ENCODE measurements at regions not wholly inside any gene's neighbourhood (a gene's known extent, or its start where the extent isn't known, plus 50 kb on each side); places are given as distances from the start of the nearest gene placed in this dataset.
"Not testable (repeated sequence)": the region's sequence is repeated elsewhere in the genome, so short reads cannot be mapped to it uniquely, and the experiment has no call there.

DNA sequence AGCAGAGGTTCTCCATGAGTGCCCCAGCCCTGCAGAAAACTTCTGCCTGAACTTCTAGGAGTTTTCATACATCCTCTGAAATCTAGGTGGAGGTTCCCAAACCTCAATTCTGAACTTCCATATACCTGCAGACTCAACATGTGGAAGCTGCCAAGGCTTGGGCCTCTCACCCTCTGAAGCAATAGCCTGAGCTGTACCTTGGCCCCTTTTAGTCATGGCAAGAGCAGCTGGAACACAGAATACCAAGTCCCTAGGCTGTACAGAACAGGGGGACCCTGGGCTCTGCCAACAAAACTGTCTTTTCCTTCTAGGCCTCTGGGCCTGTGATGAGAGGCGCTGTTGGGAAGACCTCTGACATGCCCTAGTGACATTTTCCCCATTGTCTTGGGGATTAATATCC is 494.3 kb upstream of the FOXG1 start:
- intact Hi-C loops (cut with DNase I) = no loop called here
- DNase-seq (no peak), ATAC-seq (ENCODE audit: poor library complexity) (no peak)

DNA sequence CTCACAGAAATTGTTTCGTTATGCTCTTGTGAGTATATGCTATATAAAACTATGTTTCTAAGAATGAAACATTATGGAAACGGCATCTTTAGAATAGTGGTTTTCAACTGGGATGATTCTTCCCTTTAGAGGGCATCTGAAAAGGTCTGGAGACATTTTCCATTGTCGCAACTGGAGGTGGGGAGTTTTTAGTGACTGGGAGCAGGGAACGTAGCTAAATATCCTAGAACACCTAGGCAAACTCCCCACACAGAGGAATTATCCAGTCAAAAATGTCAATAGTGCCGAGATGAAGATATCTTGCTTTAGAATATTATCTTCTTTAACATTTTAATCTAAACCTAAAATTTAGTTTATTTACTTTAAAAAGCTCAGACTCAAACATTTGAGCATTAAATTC is 486.1 kb upstream of the FOXG1 start:
- intact Hi-C loops (cut with DNase I) = no loop called here
- DNase-seq = no peak
- ATAC-seq (ENCODE audit: poor library complexity) = no peak

DNA sequence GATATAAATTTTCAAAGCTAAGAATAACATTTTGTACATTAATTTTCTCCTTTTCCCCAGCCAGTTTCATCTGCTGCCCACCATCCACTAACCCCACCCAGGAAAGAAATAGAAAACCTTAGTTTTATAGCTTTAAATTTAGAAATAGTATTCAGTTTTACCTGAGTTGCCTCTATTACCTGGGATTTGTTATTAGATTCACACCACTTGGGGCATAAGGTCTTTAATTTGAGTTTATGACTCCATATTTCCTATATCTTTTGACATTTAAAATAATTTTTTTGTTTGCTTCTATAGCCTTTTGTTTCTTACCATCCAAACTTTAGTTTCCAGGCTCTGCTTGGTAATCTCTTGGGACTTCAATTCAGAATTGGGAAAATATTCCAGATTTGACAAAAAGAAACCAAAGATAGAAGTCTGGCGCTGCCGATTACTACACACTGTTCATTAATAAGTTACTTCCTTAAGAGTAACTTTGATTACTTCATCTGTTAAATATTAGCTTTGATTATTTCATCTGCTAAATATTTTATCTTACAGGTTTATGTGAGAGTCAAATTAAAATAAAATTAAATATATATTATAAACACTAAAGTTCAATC is 485.5 kb upstream of the FOXG1 start:
- ATAC-seq (ENCODE audit: poor library complexity) = no peak

DNA sequence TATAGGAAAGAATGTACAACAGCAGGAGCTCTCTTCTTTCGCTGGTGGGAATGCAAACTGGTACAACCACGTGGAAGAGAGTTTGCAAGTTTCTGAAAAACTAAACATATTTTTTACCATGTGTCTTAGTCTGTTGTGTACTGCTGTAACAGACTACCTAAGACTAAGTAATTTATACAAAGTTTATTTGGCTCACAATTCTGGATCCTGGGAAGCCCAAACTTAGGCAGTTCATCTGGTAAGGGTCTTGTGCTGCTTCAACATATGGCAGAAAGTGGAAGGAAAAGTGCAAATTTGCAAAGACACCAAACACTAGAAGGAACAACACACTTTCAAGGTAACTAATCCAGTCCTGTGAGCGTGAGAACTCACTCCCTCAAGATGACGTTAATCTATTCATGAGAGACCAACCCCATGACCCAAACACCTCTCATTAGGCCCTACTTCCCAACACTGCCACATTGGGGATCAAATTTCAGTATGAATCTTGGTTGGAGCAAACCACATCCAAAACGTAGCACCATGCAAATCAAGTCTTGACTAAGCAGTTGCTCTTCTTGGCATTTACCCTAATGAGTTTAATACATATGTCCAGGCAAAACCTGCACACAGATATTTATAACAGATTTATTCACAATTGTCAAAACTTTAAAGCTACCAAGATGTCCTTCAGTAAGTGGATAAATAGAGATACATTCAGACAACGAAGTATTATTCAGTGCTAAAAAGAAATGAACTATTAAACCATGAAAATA is 481.9 kb upstream of the FOXG1 start:
- no peak for ATAC-seq (ENCODE audit: poor library complexity)
- DNase-seq = no peak
- intact Hi-C loops (cut with DNase I) = no loop called here

More for the DNA sequence above, 485.5 kb upstream of the FOXG1 start:
- intact Hi-C loops (cut with DNase I) = no loop called here
- no peak for DNase-seq

DNA sequence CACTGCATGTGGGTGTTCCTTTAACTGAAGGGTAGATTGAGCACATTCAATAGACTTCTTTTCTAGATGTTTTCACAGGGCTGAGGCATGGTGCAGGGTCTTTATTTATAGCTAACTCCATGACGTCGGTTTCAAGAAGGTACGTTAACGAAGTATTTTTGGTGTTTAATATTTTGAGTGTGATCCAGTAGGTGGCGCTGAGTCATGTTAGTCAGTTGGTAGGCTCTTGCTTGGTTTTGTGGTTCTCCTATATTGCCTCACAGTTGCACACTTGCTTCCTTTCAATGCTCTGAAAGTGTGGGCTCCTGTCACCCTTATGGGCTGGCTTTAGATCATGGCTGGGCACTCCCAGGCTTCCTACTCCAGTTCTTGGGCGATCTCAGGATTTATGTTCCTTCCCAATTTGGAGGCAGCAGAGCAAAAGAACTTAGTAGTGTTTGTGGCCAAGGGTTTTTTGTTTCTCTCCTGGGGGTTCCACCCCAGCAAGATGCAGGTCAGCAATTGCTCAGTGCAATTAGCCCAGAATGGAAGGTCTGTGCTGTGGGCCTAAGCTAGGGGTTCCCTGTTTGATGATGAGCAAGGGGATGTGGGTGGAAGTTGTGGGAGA is 471.6 kb upstream of the FOXG1 start:
- no peak for DNase-seq
- intact Hi-C loops (cut with DNase I) = no loop called here
- no peak for ATAC-seq (ENCODE audit: poor library complexity)

DNA sequence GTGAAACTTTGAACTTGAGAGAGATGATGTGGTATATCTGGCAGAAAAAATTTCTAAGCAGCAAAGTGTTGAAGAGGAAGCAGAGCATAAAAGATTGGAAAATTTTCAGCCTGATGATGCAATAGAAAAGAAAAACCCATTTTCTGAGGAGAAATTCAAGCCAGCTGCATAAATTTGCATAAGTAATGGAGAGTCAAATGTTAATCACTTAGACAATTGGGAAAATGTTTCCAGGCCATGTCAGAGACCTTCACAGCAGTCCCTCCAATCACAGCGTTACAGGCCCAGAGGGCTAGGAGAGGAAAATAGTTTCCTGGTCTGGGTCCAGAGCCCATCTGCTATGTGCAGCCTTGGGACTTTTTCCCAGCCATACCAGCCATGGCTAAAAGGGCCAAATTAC is 469.0 kb upstream of the FOXG1 start:
- intact Hi-C loops (cut with DNase I) = no loop called here
- ATAC-seq (ENCODE audit: poor library complexity) = no peak
- DNase-seq = no peak

- DNase-seq = no peak
- intact Hi-C loops (cut with DNase I) = no loop called here
- ATAC-seq (ENCODE audit: poor library complexity) = no peak
Measured at GRCh38 chr14:28298156-28298555, 468.4 kb upstream of the FOXG1 start.

GRCh38 chr14:28299227-28299626 is 467.4 kb upstream of the FOXG1 start:
- ATAC-seq (ENCODE audit: poor library complexity) = no peak
- no peak for DNase-seq

DNA sequence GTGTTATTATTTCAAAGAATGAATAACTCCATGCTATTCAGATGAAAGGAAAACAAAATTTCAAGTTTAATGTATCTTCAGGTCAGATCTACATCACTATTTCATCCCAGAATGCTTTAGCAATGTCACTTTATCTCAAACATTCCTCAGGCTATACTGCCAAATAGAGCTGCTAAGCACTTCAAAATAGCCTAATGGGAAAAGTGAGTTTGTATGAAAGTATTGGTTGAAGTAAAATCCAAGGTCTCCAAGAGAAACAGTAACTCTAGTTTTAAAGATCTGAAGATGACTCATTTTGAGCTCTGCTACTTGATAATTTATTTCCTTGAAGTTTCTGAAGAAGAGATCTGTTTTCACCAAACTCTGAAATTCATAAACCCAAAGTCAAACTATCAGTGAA is 466.2 kb upstream of the FOXG1 start:
- intact Hi-C loops (cut with DNase I) = no loop called here
- DNase-seq (no peak), ATAC-seq (ENCODE audit: poor library complexity) (no peak)

More at GRCh38 chr14:28299227-28299626, 467.4 kb upstream of the FOXG1 start:
- intact Hi-C loops (cut with DNase I) = no loop called here

DNA sequence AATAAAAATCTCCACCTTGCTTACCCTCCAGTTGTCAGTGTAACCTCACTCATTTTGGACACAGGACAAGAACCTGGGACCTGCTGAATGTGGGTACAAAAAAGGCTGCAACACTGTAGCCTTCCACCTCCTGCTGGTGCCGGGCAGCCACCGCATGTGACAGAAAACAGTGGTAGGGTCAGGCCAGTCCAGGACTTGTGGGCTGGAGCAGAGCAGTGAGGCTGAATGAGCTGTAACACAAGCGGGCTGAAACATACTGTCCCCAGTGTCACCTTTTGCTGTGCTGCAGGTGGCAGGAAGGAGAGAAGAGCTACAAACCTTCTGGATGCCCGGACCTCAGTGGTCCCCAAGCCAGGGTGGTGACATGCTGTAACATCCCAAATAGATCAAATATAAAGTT is 465.4 kb upstream of the FOXG1 start:
- ATAC-seq (ENCODE audit: poor library complexity) (no peak), DNase-seq (no peak)
- intact Hi-C loops (cut with DNase I) = no loop called here

- DNase-seq (no peak), ATAC-seq (ENCODE audit: poor library complexity) (no peak)
- intact Hi-C loops (cut with DNase I) = no loop called here
Measured at GRCh38 chr14:28303248-28303647, 463.3 kb upstream of the FOXG1 start.

- intact Hi-C loops (cut with DNase I) = no loop called here
- ATAC-seq (ENCODE audit: poor library complexity) = no peak
- DNase-seq = no peak
Measured at GRCh38 chr14:28305938-28306337, 460.6 kb upstream of the FOXG1 start.

GRCh38 chr14:28307506-28307905 is 459.1 kb upstream of the FOXG1 start:
- intact Hi-C loops (cut with DNase I) = no loop called here
- DNase-seq (no peak), ATAC-seq (ENCODE audit: poor library complexity) (no peak)

- intact Hi-C loops (cut with DNase I) = no loop called here
- no peak for DNase-seq
- no peak for ATAC-seq (ENCODE audit: poor library complexity)
Measured at GRCh38 chr14:28308734-28309133, 457.9 kb upstream of the FOXG1 start.

DNA sequence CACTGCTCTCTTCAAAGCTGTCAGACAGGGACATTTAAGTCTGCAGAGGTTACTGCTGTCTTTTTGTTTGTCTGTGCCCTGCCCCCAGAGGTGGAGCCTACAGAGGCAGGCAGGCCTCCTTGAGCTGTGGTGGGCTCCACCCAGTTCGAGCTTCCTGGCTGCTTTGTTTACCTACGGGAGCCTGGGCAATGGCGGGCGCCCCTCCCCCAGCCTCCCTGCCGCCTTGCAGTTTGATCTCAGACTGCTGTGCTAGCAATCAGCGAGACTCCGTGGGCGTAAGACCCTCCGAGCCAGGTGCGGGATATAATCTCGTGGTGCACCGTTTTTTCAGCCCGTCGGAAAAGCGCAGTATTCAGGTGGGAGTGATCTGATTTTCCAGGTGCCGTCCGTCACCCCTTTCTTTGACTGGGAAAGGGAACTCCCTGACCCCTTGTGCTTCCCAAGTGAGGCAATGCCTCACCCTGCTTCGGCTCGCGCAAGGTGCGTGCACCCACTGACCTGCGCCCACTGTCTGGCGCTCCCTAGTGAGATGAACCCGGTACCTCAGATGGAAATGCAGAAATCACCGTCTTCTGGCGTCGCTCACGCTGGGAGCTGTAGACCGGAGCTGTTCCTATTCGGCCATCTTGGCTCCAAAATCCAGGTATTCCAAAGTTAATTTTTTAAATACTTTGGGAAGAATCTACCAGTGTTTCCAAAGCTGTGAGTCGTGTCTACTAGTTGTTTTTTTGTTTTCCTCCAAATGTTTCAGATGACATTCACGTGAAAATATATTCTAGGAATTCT is 448.5 kb upstream of the FOXG1 start:
- DNase-seq; ATAC-seq (ENCODE audit: poor library complexity); intact Hi-C loops (cut with DNase I): not testable (repeated sequence)

DNA sequence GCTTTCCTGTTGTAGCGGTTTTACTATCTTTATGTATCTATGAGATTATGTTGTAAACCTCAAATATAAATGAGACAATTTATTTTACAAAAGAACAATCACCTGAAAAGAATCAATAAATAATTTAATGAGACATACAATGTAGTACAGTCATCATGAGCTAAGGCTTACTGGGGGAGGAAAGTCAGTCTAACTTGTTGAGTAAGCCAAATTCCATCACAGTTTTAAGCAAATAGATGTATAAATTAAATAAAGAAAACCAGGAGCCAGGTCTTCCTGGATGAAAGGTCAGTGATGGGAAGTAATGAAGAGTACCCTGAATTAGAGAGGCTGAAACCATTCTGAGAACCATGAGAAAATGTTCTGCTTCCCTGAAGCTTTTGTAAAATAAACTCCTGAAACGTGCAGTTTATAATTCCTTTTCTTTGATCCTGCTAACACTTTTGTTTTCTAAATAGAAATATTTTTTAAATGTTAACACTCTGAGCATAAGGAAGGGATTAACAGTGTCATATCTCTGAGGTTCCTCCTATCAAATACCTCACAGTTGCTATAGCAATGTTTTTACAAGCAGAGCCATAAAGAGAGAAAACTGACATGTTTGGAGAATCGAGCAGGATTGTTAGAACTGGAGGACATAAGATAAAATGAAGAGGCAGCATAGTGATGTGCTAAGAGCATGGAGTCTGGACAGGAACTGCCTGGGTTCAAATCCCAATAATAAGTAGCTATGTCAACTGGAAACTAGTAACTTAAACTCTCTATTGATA is 444.9 kb upstream of the FOXG1 start:
- no peak for ATAC-seq (ENCODE audit: poor library complexity)
- no peak for DNase-seq
- intact Hi-C loops (cut with DNase I) = no loop called here

DNA sequence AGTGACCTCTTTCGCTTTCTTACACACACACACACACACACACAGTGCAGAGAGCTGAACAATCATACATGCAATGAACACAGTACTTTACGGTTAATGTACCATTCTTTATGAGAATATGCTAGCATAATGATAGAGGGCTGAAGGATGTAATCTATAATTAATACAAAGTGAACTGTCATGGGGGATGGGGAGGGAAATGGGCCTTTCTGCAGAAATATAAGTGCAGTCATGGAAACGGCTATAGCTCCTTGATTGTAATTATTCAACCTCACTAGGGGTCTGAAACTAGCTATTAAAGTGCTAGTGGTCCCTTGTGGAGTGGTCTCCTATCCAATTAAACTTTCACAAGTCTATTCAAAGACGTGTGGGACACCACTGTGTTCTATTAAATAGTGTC is 443.2 kb upstream of the FOXG1 start:
- DNase-seq = no peak
- no peak for ATAC-seq (ENCODE audit: poor library complexity)
- intact Hi-C loops (cut with DNase I) = no loop called here

DNA sequence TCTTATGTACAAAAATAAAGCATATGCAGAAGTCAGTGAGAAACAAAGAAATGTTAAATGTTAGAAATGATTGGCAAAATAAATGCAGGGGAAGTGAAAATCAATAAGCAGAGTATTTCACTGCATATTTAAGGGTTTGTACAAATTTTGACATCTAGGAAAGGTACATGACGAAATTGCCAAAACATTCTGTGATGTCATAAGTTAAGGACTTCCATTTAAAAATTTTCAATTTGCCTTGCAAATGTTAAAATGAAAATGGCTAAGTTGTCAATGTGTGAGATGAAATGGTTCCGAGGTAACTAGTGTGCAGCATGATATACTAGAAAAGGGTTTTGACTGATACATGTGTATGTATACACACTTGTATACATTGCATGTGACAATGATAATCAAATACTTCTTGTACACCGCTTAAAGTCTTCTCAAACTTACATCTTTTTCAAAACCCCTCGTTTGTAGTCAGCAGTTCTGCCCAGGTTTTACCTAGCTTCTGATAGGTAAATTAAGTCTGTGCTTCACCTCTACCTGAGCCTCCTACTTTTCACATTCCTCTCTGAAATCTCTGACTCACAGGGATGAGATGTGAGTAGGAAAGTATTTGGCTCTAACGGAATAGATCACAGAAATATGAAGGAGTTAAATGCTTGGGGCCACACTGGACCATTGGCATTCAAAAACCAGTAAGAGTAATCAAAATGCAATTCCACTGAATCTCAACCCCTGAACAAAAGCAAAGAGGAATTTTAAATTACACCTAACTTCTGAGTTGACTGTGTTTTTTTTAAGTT is 442.4 kb upstream of the FOXG1 start:
- no peak for DNase-seq
- intact Hi-C loops (cut with DNase I) = no loop called here
- ATAC-seq (ENCODE audit: poor library complexity) = no peak
